HG03342 (cell line): ENCODE measurements at regions not wholly inside any gene's neighbourhood (a gene's known extent, or its start where the extent isn't known, plus 50 kb on each side); places are given as distances from the start of the nearest gene placed in this dataset.
"Not testable (repeated sequence)": the region's sequence is repeated elsewhere in the genome, so short reads cannot be mapped to it uniquely, and the experiment has no call there.

Experiments used
- ATAC-seq: cut with Tn5 transposase; IDR thresholded peaks from one replicate; pipeline ENCODE4 v1.9.1; 2021; ENCODE audit warnings: mild to moderate bottlenecking, moderate library complexity; ENCODE audit not compliant: unreplicated experiment

DNA sequence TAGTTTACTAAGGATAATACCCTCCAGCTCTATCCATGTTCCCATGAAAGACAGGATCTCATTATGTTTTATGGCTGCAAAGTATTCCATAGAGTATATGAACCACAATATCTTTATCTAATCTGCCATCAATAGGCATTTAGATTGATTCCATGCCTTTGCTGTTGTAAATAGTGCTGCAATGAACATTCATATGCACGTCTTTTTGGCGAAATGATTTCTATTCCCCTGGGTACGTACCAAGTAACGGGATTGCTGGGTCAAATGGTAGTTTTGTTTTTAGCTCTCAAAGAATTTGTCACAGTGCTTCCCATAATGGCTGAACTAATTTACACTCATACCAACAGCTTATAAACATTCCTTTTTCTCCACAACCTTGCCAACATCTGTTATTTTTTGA is 750.9 kb downstream of the BRINP3 start:
- no peak for ATAC-seq

- no peak for ATAC-seq
These were observed 726.4 kb downstream of the BRINP3 start for GRCh38 chr1:189751311-189751710.

GRCh38 chr1:189752461-189752995 is 725.1 kb downstream of the BRINP3 start:
- no peak for ATAC-seq

DNA sequence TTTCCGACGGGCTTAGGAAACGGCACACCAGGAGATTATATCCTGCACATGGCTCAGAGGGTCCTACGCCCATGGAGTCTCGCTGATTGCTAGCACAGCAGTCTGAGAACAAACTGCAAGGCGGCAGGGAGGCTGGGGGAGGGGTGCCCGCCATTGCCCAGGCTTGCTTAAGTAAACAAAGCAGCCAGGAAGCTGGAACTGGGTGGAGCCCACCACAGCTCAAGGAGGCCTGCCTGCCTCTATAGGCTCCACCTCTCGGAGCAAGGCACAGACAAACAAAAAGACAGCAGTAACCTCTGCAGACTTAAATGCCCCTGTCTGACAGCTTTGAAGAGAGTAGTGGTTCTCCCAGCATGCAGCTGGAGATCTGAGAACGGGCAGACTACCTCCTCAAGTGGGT is 722.6 kb downstream of the BRINP3 start:
- not testable (repeated sequence) for ATAC-seq

DNA sequence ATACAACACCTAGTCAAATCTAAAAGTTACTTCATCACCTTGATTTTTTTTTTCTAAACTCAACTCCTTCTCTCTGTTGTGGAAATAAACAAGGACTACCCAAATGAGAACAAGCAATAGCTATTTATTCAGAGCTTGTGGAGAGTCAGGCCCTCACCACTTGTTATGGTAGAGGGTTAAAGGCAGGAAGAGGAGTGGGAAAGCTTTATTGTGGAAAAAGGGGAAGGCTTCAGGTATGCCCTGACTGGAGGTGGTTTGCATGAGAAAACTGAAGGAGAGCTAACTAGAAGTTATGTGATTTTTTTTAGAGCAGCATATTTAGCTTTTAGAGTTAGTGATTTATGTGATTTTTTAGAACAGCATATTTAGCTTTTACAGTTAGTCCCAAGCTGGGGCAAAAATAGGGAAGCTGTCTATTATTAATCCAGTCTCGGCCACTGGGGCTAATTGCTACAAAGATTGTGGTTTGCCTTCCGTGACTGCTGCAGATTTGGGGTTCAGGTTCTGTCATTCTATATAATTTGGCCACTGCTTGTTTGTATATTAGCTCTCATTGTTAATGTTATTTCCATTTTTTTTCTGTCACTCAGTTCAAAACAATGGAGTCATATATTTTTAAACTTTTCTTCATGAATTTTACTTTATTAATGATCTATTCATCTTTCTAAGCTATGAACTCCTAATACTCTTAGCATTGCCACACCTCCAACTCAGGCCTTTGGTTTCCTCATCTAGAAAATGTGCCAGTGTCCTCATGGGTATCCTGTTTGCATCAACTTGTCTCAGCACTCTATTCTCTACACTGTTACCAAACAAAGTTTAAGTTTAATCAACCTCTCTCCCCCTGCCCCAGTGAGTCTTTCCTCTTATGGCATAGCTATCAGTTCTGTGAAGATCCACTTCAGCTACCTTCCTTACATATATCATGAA is 713.0 kb downstream of the BRINP3 start:
- ATAC-seq, result no peak

- ATAC-seq, result no peak
These were observed 708.2 kb downstream of the BRINP3 start for GRCh38 chr1:189769448-189769847.

DNA sequence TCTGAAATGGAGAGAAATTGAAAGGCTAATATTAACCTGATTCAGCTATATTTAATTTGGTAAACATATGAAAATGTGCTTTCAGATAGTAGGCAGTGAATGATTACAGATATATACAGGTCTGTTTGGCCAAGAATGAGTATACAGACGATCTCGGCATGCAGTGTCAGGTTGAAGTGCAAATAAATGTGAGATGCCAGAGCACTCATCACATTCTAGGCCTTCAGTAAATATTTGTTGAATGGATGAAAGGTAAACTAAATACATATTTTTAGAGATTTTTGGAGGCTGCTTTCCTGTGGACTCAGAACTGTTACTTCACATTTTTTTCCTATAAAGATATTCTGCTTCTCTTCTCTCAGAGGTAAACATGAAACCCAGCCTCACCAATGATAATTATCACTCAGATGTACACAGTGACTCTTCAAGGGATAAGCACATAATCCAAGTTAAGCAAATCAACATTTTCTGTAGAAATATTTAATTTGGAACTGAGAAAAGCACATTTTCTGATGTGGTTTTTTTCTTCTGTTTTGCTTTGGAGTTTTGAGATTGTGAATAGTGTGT is 702.9 kb downstream of the BRINP3 start:
- no peak for ATAC-seq

DNA sequence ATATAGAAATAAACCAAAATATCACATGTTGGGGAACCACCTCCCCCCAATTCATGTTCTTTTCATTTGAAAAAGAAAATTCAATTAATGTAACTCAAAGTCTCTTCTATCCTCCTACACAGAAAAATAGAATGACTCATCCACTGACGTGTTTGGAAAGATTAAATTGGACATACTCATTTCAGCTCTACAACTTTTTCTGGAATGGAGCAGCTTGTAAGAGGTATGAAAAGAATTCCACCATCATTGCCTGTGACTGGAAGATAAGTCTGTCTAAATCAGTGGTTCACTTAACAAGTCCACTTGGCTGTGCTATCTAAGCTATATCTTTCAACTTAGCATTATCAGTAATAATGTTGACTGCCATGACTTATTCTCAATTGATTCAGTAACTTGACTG is 702.3 kb downstream of the BRINP3 start:
- no peak for ATAC-seq

- no peak for ATAC-seq
These were observed 698.6 kb downstream of the BRINP3 start for GRCh38 chr1:189779034-189779433.

- ATAC-seq, result no peak
These were observed 695.4 kb downstream of the BRINP3 start for GRCh38 chr1:189782295-189782694.

DNA sequence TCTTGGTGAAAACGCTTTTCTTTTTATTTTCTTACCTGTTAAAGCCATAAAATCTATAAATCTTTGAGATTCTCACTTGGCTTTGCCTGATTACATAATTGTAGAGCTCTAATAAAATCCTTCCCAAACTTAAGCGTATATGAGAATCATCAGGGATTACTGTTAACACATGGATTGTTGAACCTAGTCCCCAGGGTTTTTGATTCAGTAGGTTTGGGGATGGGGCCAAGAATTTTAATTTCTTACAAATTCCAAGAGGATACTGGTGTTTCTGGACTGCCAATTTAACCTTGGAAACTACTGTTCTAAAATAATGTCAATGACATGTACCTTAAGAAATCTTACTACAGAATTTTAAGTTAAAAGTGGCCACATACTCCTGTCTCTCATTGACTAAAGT is 694.2 kb downstream of the BRINP3 start:
- no peak for ATAC-seq

- no peak for ATAC-seq
These were observed 690.9 kb downstream of the BRINP3 start for GRCh38 chr1:189786761-189787160.

DNA sequence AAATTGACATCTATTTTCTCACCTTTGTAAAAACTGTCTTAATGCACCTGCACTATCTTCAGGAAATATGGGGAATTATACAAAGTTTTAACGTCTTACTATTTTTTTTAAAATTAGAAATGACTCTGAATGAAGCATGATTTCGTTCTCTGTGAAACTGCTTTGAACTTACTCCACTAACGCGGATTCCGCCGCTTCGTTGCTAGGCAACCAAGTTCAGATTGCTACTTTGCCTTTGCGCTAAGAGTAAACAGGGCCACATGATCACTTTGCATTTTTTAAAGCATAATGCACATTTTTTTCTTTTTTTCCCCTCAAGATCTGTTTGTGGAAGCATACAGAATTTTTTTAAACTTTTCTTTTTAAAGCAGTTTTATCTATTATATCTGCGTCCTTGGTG is 690.5 kb downstream of the BRINP3 start:
- ATAC-seq, result no peak

- ATAC-seq, result no peak
These were observed 687.3 kb downstream of the BRINP3 start for GRCh38 chr1:189790335-189790734.

GRCh38 chr1:189803364-189803763 is 674.3 kb downstream of the BRINP3 start:
- ATAC-seq, result no peak

- no peak for ATAC-seq
These were observed 673.3 kb downstream of the BRINP3 start for GRCh38 chr1:189804352-189804751.

DNA sequence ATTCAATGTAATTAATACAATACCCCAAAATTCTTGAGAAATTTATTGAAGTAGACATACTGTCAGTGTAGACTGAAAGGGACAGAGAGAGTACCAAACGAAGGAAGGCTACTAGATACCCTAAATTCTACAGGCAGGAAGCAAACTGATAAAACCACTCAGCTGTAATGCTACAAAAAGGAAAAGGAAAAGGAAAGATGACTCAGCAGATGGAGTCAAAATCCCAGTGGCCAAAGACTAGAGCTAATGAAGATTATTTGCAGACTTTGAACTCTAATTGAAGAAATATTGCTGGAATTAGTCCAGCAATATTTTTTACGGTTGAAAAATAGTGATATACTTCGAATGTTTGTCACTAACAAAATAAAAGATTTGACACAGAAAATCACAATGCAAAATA is 671.9 kb downstream of the BRINP3 start:
- no peak for ATAC-seq

GRCh38 chr1:189810639-189811038 is 667.0 kb downstream of the BRINP3 start:
- not testable (repeated sequence) for ATAC-seq

- no peak for ATAC-seq
These were observed 665.7 kb downstream of the BRINP3 start for GRCh38 chr1:189811960-189812359.

DNA sequence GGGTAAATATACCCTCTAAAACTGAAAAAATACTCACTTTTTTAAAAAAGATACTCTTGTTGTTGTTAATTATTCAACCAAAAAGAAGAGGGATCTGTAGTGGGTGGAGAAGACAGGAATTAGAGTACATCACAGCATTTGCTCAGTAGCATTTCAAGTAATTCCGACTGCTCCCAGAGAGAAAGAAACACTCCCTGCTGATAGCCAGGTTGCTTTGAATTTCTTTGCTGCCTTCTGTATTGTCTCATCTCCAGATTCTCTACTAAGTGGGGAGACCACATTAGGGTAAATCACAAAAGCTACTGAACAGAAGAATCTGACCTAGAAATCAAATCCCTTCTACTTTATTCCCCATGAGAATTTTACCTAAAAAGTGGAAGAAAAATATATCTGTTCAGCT is 661.1 kb downstream of the BRINP3 start:
- no peak for ATAC-seq

- no peak for ATAC-seq
These were observed 657.9 kb downstream of the BRINP3 start for GRCh38 chr1:189819751-189820150.

- no peak for ATAC-seq
These were observed 655.8 kb downstream of the BRINP3 start for GRCh38 chr1:189821833-189822232.
